ENCODE measurements at regions not wholly inside any gene's neighbourhood (a gene's known extent, or its start where the extent isn't known, plus 50 kb on each side); places are given as distances from the start of the nearest gene placed in this dataset.

DNA sequence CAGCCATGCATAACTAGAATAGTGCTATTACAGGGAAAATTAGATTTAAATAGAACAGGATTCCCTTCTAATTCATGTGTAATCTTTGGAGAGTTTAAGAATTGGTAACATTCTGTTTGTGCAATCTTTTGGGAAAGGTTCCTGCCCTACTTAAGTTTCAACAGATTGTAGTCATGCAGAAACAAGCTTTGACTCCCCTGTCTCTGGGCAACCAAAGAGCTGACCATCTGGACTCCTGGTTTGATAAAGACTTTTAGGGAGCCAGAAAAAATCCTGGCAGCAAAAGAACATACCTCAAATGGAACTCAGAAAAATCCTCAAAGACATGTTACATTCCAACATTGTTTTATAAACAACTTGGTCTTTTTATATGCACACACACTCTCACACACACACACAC is 191.1 kb upstream of the NEIL3 start:
- TF ChIP-seq, protein P1, sequence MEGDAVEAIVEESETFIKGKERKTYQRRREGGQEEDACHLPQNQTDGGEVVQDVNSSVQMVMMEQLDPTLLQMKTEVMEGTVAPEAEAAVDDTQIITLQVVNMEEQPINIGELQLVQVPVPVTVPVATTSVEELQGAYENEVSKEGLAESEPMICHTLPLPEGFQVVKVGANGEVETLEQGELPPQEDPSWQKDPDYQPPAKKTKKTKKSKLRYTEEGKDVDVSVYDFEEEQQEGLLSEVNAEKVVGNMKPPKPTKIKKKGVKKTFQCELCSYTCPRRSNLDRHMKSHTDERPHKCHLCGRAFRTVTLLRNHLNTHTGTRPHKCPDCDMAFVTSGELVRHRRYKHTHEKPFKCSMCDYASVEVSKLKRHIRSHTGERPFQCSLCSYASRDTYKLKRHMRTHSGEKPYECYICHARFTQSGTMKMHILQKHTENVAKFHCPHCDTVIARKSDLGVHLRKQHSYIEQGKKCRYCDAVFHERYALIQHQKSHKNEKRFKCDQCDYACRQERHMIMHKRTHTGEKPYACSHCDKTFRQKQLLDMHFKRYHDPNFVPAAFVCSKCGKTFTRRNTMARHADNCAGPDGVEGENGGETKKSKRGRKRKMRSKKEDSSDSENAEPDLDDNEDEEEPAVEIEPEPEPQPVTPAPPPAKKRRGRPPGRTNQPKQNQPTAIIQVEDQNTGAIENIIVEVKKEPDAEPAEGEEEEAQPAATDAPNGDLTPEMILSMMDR (IDR thresholded peaks at IDR 0.05; ENCODE audit: extremely low read depth in 1 of 2, insufficient read depth in 1 of 2, low read depth in 1 of 2, low read length in 2 of 2) = no peak
- TF ChIP-seq POLR2A (IDR thresholded peaks at IDR 0.05; ENCODE audit: low read depth, low read length) (no peak), MAX (IDR thresholded peaks at IDR 0.05; ENCODE audit: insufficient read depth, insufficient read length) (no peak), MYC (IDR thresholded peaks at IDR 0.05; ENCODE audit: low read depth, low read length) (no peak), FOS (IDR thresholded peaks at IDR 0.05; ENCODE audit: borderline replicate concordance, insufficient read depth, low read length) (no peak), POLR2AphosphoS5 (IDR thresholded peaks at IDR 0.05; ENCODE audit: insufficient read depth, low read depth, low read length) (no peak), JUN (IDR thresholded peaks at IDR 0.05; ENCODE audit: borderline replicate concordance, insufficient read depth, insufficient read length, low read depth) (no peak)
